Fibroblast of lung (primary cell): ENCODE measurements at regions not wholly inside any gene's neighbourhood (a gene's known extent, or its start where the extent isn't known, plus 50 kb on each side); places are given as distances from the start of the nearest gene placed in this dataset.

ENCODE experiments used
- DNase-seq, 2 donors: peaks; one replicate each; pipeline versions ENCODE4 v3.0.0 to v3.0.0-alpha.2; 2010; ENCODE audit warnings: low read depth in 2 of 2
- H2AFZ ChIP-seq: 2 replicates; pipeline ENCODE4 v1.5.1; 2012; ENCODE audit warnings: low read length, control low read depth, inconsistent platforms
- H3K27ac ChIP-seq: 2 replicates; pipeline ENCODE4 v1.5.1; 2011; ENCODE audit warnings: low read length, control low read depth; ENCODE audit not compliant: insufficient read depth
- H3K27me3 ChIP-seq: 2 replicates; pipeline ENCODE4 v1.5.1; 2011; ENCODE audit warnings: mild to moderate bottlenecking, low read length; ENCODE audit not compliant: control insufficient read depth, insufficient read depth
- H3K36me3 ChIP-seq: 2 replicates; pipeline ENCODE4 v1.5.1; 2011; ENCODE audit warnings: low read length; ENCODE audit not compliant: control insufficient read depth, insufficient read depth
- H3K4me1 ChIP-seq: 2 replicates; pipeline ENCODE4 v1.5.1; 2011; ENCODE audit warnings: low read length; ENCODE audit not compliant: control insufficient read depth, insufficient read depth; ENCODE audit errors: extremely low read depth
- H3K4me2 ChIP-seq: 2 replicates; pipeline ENCODE4 v1.5.1; 2011; ENCODE audit warnings: low read length, control low read depth; ENCODE audit not compliant: insufficient read depth; ENCODE audit errors: extremely low read depth
- H3K4me3 ChIP-seq, 4 experiments: fragments of 200-600 bp in 1 of 4; sonication (generic) in 1 of 4; replicated peaks in 1 of 4; 2 replicates each; pipeline ENCODE4 v1.5.1; 2011 to 2016; ENCODE audit warnings: low read length in 4 of 4, low read depth in 3 of 4, mild to moderate bottlenecking in 3 of 4, control low read depth in 2 of 4, inconsistent platforms in 1 of 4, mixed read lengths in 1 of 4; ENCODE audit not compliant: insufficient read depth in 1 of 4; ENCODE audit errors: control extremely low read depth in 1 of 4
- H3K79me2 ChIP-seq: 2 replicates; pipeline ENCODE4 v1.5.1; 2012; ENCODE audit warnings: mild to moderate bottlenecking, low read length, inconsistent platforms; ENCODE audit not compliant: control insufficient read depth, insufficient read depth
- H3K9ac ChIP-seq: 2 replicates; pipeline ENCODE4 v1.5.1; 2011; ENCODE audit warnings: mild to moderate bottlenecking, low read length, control low read depth; ENCODE audit not compliant: insufficient read depth
- H3K9me3 ChIP-seq: 2 replicates; pipeline ENCODE4 v1.5.1; 2012; ENCODE audit warnings: low read depth, low read length; ENCODE audit not compliant: control insufficient read depth, insufficient read depth
- H4K20me1 ChIP-seq: 2 replicates; pipeline ENCODE4 v1.5.1; 2011; ENCODE audit warnings: low read length; ENCODE audit not compliant: control insufficient read depth, insufficient read depth; ENCODE audit errors: extremely low read depth
- EZH2 ChIP-seq: IDR thresholded peaks from 2 replicates; pipeline ENCODE4 v1.5.1; 2012; ENCODE audit warnings: low read length, control low read depth, mild to moderate bottlenecking; ENCODE audit errors: missing control alignments
- TF ChIP-seq, protein P1 (sequence below), 2 donors: IDR thresholded peaks in 1 of 2; conservative IDR thresholded peaks in 1 of 2; 1 replicate in 1 of 2; 2 replicates in 1 of 2; pipeline ENCODE4 v1.5.1; 2011 to 2012; ENCODE audit warnings: low read length in 2 of 2, control low read depth in 1 of 2, inconsistent platforms in 1 of 2, low read depth in 1 of 2, mild to moderate bottlenecking in 1 of 2

DNA sequence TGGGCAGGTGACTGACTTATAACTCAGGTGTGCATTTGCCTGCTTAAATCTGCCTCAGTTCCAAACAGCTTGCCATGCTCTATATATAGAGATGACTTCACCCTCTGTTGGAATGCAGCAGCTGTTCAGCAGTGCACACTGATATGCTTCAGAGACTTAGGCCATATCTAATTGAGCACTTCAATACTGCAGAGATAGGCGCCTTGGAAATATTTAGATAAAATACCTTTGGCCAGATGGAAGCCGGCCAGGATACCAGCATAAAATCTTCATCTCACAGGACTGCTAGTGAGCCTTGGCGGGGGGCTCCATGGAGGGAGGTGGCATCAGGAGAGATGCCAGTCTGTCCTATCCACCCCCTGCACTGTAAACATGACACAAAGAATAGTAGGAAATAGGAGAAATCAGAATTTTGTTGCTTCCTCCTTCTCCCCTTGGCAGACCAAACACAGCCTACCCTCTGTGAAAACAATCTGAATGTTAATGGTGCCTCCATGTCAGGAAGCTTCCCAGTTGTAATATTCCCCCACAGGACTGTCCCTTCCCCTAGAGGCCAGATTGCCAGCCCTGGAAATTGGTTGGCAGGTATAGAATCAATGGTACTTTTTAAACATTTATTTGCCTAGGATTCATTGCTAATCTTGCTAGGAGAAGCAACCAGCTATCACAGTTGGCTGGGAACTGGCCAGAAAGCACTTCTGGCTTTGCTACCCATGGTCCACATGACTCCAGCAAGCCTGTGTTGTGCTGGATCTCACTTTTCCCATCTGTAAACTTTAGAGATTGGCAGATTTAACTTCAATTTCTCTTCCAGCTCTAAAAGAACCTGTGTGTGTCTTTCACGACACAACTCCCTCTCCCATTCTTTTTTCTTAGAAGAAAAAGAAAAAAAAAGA lies 215.5 kb upstream of the KCNMB2 start:
- no peak overlapping the region for H2AFZ ChIP-seq
- no peaks in the 10 kb centered on the region for H3K9me3 ChIP-seq
- no peak overlapping the region for H3K9ac ChIP-seq
- H3K36me3 ChIP-seq, result no peaks in the 10 kb centered on the region
- H4K20me1 ChIP-seq, result no peaks in the 10 kb centered on the region
- no peaks in the 10 kb centered on the region for H3K27me3 ChIP-seq
- DNase-seq, result peak; percentile 68 to 86
- H3K79me2 ChIP-seq, result no peaks in the 10 kb centered on the region
- no peak overlapping the region for H3K4me3 ChIP-seq
- no peak overlapping the region for H3K4me2 ChIP-seq
- no peak overlapping the region for H3K27ac ChIP-seq
- TF ChIP-seq, protein P1, sequence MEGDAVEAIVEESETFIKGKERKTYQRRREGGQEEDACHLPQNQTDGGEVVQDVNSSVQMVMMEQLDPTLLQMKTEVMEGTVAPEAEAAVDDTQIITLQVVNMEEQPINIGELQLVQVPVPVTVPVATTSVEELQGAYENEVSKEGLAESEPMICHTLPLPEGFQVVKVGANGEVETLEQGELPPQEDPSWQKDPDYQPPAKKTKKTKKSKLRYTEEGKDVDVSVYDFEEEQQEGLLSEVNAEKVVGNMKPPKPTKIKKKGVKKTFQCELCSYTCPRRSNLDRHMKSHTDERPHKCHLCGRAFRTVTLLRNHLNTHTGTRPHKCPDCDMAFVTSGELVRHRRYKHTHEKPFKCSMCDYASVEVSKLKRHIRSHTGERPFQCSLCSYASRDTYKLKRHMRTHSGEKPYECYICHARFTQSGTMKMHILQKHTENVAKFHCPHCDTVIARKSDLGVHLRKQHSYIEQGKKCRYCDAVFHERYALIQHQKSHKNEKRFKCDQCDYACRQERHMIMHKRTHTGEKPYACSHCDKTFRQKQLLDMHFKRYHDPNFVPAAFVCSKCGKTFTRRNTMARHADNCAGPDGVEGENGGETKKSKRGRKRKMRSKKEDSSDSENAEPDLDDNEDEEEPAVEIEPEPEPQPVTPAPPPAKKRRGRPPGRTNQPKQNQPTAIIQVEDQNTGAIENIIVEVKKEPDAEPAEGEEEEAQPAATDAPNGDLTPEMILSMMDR (conservative IDR thresholded peaks at IDR 0.05 in 1 of 2, IDR thresholded peaks at IDR 0.05 in 1 of 2; ENCODE audit: low read depth in 1 of 2, low read length in 2 of 2), result peak in 1 of 2 donors; percentile 6
- no peak for TF ChIP-seq EZH2
- H3K4me1 ChIP-seq, result peaks cover 5% of the 10 kb centered on the region

- H2AFZ ChIP-seq, result no peak overlapping the region
- H3K27me3 ChIP-seq, result no peaks in the 10 kb centered on the region
- TF ChIP-seq, protein P1 (conservative IDR thresholded peaks at IDR 0.05 in 1 of 2, IDR thresholded peaks at IDR 0.05 in 1 of 2; ENCODE audit: low read depth in 1 of 2, low read length in 2 of 2), result no peak
- no peak for TF ChIP-seq EZH2
- no peaks in the 10 kb centered on the region for H3K36me3 ChIP-seq
- H3K4me1 ChIP-seq, result peaks cover 5% of the 10 kb centered on the region
- H3K9ac ChIP-seq, result no peak overlapping the region
- DNase-seq, result no peak
- no peak overlapping the region for H3K4me2 ChIP-seq
- H3K9me3 ChIP-seq, result no peaks in the 10 kb centered on the region
- no peak overlapping the region for H3K27ac ChIP-seq
- no peaks in the 10 kb centered on the region for H4K20me1 ChIP-seq
- no peaks in the 10 kb centered on the region for H3K79me2 ChIP-seq
- no peak overlapping the region for H3K4me3 ChIP-seq
Observed at GRCh38 chr3:178324356-178324755, 211.9 kb upstream of the KCNMB2 start.

DNA sequence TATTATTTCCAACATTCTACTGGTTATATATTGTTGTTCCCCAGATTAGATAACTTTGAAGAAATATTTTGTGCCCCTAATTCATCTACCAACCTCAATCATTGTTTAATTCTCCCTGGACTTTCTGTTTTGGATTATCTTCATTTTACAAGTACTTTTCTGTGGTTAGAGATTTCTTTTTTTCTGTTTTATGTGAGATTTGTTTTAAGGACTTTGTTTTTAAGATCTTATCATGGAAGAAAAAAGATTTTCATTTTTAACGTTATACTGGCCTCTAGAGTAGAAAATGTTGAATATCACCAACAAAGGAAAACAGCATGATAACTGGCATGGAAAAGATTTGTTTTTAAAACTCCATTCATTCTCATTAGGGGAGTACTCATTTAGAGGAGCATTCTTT lies 210.9 kb upstream of the KCNMB2 start:
- Histone ChIP-seq H3K4me1 (peaks cover 5% of the 10 kb centered on the region), H3K79me2 (no peaks in the 10 kb centered on the region), H3K4me3 (no peak overlapping the region), H2AFZ (no peak overlapping the region), H3K4me2 (no peak overlapping the region), H3K27me3 (no peaks in the 10 kb centered on the region), H3K9ac (no peak overlapping the region), H3K36me3 (no peaks in the 10 kb centered on the region), H3K27ac (no peak overlapping the region), H4K20me1 (no peaks in the 10 kb centered on the region), H3K9me3 (no peaks in the 10 kb centered on the region)
- peak; percentile 73 to 75 for DNase-seq
- no peak for TF ChIP-seq EZH2
- TF ChIP-seq, protein P1 (conservative IDR thresholded peaks at IDR 0.05 in 1 of 2, IDR thresholded peaks at IDR 0.05 in 1 of 2; ENCODE audit: low read depth in 1 of 2, low read length in 2 of 2), result peak; percentile 10 to 41
